Activated gamma-delta T cell (primary cell): ENCODE measurements at regions not wholly inside any gene's neighbourhood (a gene's known extent, or its start where the extent isn't known, plus 50 kb on each side); places are given as distances from the start of the nearest gene placed in this dataset.

Experiments used
- DNase-seq: peaks from one replicate; lab custom pipeline; 2025; lab: John Stamatoyannopoulos, UW

GRCh38 chr16:65515193-65515592 is 393.3 kb upstream of the CDH11 start:
- DNase-seq, result no peak

- DNase-seq, result no peak
Observed at GRCh38 chr16:65510850-65511249, 389.0 kb upstream of the CDH11 start.

- no peak for DNase-seq
Observed at GRCh38 chr16:65510241-65510640, 388.4 kb upstream of the CDH11 start.

- DNase-seq, result no peak
Observed at GRCh38 chr16:65509172-65509571, 387.3 kb upstream of the CDH11 start.

- no peak for DNase-seq
Observed at GRCh38 chr16:65500919-65501318, 379.1 kb upstream of the CDH11 start.

- DNase-seq, result no peak
Observed at GRCh38 chr16:65500007-65500406, 378.1 kb upstream of the CDH11 start.

- DNase-seq, result no peak
Observed at GRCh38 chr16:65499566-65499965, 377.7 kb upstream of the CDH11 start.

GRCh38 chr16:65497571-65497970 is 375.7 kb upstream of the CDH11 start:
- DNase-seq, result no peak

GRCh38 chr16:65495106-65495505 is 373.2 kb upstream of the CDH11 start:
- DNase-seq, result no peak

- DNase-seq, result no peak
Observed at GRCh38 chr16:65494609-65495008, 372.7 kb upstream of the CDH11 start.

GRCh38 chr16:65494080-65494479 is 372.2 kb upstream of the CDH11 start:
- no peak for DNase-seq

- no peak for DNase-seq
Observed at GRCh38 chr16:65490286-65490685, 368.4 kb upstream of the CDH11 start.

GRCh38 chr16:65489531-65490023 is 367.7 kb upstream of the CDH11 start:
- DNase-seq, result no peak

- DNase-seq, result no peak
Observed at GRCh38 chr16:65487231-65487630, 365.4 kb upstream of the CDH11 start.

- DNase-seq, result no peak
Observed at GRCh38 chr16:65481956-65482355, 360.1 kb upstream of the CDH11 start.

- DNase-seq, result no peak
Observed at GRCh38 chr16:65480281-65481091, 358.6 kb upstream of the CDH11 start.

- no peak for DNase-seq
Observed at GRCh38 chr16:65476448-65476955, 354.6 kb upstream of the CDH11 start.

- DNase-seq, result no peak
Observed at GRCh38 chr16:65473699-65474098, 351.8 kb upstream of the CDH11 start.

GRCh38 chr16:65469116-65469515 is 347.3 kb upstream of the CDH11 start:
- DNase-seq, result no peak

GRCh38 chr16:65468133-65468532 is 346.3 kb upstream of the CDH11 start:
- DNase-seq, result no peak

GRCh38 chr16:65463652-65464260 is 341.9 kb upstream of the CDH11 start:
- no peak for DNase-seq

GRCh38 chr16:65457084-65457483 is 335.2 kb upstream of the CDH11 start:
- DNase-seq, result no peak

- no peak for DNase-seq
Observed at GRCh38 chr16:65455761-65456160, 333.9 kb upstream of the CDH11 start.
